ENCODE measurements at regions not wholly inside any gene's neighbourhood (a gene's known extent, or its start where the extent isn't known, plus 50 kb on each side); places are given as distances from the start of the nearest gene placed in this dataset.

DNA sequence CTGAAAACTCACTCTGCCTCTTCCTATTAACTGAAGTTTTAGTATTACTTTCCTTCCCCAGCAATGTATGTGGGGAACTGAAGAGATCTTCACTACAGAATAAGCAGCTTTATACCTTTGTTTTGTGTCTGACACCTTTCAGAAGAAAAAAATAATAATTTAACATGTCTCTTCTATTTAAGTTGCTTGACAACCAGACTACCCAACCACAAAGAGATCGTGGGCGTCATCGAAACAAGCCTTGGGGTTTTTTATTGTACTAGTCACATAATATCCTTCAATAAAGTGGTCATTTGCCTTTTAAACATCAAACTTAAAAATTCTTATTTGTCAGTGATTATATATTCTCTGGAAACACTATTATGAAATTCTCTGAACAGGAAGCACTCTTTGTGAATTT, 123.7 kb downstream of the CHD9NB start (continued):
- no peak for TF ChIP-seq PATZ1 (tag by site-specific recombination; IDR thresholded peaks at IDR 0.05)

DNA sequence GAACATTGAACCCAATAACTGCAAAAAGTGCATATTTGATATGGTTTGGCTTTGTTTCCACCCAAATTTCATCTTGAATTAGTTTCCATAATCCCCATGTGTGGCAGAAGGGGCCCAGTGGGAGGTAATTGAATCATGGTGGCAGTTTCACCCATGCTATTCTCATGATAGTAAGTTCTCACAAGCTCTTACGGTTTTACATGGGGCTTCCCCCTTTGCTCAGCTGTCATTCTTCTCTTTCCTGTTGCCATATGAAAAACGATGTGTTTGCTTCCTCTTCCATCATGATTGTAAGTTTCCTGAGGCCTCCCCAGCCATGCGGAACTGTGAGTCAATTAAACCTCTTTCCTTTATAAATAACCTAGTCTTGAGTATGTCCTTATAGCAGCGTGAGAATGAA, 127.6 kb downstream of the CHD9NB start:
- POLR2A ChIA-PET: no interaction called here
- TF ChIP-seq ZFHX2 (tag by site-specific recombination; conservative IDR thresholded peaks at IDR 0.05) (no peak), ZNF596 (tag by site-specific recombination; IDR thresholded peaks at IDR 0.05) (no peak), ZNF16 (tag by site-specific recombination; IDR thresholded peaks at IDR 0.05; ENCODE audit: low read depth) (no peak), ZBTB21 (tag by site-specific recombination; IDR thresholded peaks at IDR 0.05) (no peak), ZNF791 (tag by site-specific recombination; IDR thresholded peaks at IDR 0.05) (no peak), ZBTB49 (tag by site-specific recombination; IDR thresholded peaks at IDR 0.05; ENCODE audit: low read depth) (no peak), MZF1 (tag by site-specific recombination; IDR thresholded peaks at IDR 0.05; ENCODE audit: borderline replicate concordance) (no peak), ZNF777 (tag by site-specific recombination; IDR thresholded peaks at IDR 0.05; ENCODE audit: borderline replicate concordance) (no peak), OVOL3 (tag by site-specific recombination; IDR thresholded peaks at IDR 0.05) (no peak), ZNF692 (tag by site-specific recombination; IDR thresholded peaks at IDR 0.05) (no peak), ZNF785 (tag by site-specific recombination; IDR thresholded peaks at IDR 0.05) (no peak), ZNF416 (tag by site-specific recombination; IDR thresholded peaks at IDR 0.05) (no peak), ZBTB1 (tag by site-specific recombination; IDR thresholded peaks at IDR 0.05) (no peak), ZNF600 (tag by site-specific recombination; IDR thresholded peaks at IDR 0.05) (no peak), SP2 (tag by site-specific recombination; IDR thresholded peaks at IDR 0.05) (no peak), SETDB1 (IDR thresholded peaks at IDR 0.05; ENCODE audit: insufficient read length, low read length) (no peak)
- TF ChIP-seq, protein P1, sequence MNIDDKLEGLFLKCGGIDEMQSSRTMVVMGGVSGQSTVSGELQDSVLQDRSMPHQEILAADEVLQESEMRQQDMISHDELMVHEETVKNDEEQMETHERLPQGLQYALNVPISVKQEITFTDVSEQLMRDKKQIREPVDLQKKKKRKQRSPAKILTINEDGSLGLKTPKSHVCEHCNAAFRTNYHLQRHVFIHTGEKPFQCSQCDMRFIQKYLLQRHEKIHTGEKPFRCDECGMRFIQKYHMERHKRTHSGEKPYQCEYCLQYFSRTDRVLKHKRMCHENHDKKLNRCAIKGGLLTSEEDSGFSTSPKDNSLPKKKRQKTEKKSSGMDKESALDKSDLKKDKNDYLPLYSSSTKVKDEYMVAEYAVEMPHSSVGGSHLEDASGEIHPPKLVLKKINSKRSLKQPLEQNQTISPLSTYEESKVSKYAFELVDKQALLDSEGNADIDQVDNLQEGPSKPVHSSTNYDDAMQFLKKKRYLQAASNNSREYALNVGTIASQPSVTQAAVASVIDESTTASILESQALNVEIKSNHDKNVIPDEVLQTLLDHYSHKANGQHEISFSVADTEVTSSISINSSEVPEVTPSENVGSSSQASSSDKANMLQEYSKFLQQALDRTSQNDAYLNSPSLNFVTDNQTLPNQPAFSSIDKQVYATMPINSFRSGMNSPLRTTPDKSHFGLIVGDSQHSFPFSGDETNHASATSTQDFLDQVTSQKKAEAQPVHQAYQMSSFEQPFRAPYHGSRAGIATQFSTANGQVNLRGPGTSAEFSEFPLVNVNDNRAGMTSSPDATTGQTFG (tag by site-specific recombination; IDR thresholded peaks at IDR 0.05; ENCODE audit: borderline replicate concordance): no peak
- TF ChIP-seq, protein P2, sequence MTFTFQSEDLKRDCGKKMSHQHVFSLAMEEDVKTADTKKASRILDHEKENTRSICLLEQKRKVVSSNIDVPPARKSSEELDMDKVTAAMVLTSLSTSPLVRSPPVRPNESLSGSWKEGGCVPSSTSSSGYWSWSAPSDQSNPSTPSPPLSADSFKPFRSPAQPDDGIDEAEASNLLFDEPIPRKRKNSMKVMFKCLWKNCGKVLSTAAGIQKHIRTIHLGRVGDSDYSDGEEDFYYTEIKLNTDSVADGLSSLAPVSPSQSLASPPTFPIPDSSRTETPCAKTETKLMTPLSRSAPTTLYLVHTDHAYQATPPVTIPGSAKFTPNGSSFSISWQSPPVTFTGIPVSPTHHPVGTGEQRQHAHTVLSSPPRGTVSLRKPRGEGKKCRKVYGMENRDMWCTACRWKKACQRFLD (tag by site-specific recombination; IDR thresholded peaks at IDR 0.05): no peak
- no peak overlapping the region for H3K4me3 ChIP-seq (ENCODE audit: low read depth, low read length)
- no peaks in the 10 kb centered on the region for H3K36me3 ChIP-seq (ENCODE audit: control insufficient read depth in 2 of 2, insufficient read depth in 1 of 2, low read length in 2 of 2)
- H3K4me1 ChIP-seq (ENCODE audit: control insufficient read depth, insufficient read depth, low read length): no peaks in the 10 kb centered on the region
- no peak overlapping the region for H3K27ac ChIP-seq (ENCODE audit: extremely low read depth, low read depth, low read length)
- no peaks in the 10 kb centered on the region for H3K9me3 ChIP-seq (ENCODE audit: control insufficient read depth, insufficient read depth, low read depth, low read length)
- CTCF ChIA-PET: interaction anchor here (0.6 kb wide), 1 partner anchor 65 kb away, joined by 4 read pairs; no protein-coding TSS in a partner anchor

Measured in HEK293 (cell line).